Activated T-cell treated with anti-CD3 and anti-CD28 coated beads, Interleukin-2, amount 50 U/mL, for 4 hours (primary cell): ENCODE measurements at regions not wholly inside any gene's neighbourhood (a gene's known extent, or its start where the extent isn't known, plus 50 kb on each side); places are given as distances from the start of the nearest gene placed in this dataset.

Source experiments
- ATAC-seq, 2 donors: fragments of 200-7000 bp; cut with Tn5 transposase; one replicate each; pipeline ENCODE4 v1.10.0; 2021
- DNase-seq: peaks from one replicate; pipeline ENCODE4 v3.0.0-alpha.2; 2020
- H3K27me3 Mint-ChIP-seq: one replicate; pipeline ENCODE4 v1.8.0; 2021; ENCODE audit warnings: low read depth, mixed read lengths
- H3K36me3 Mint-ChIP-seq: one replicate; pipeline ENCODE4 v1.8.0; 2022; ENCODE audit warnings: mixed read lengths; ENCODE audit not compliant: insufficient read depth
- H3K4me1 Mint-ChIP-seq: one replicate; pipeline ENCODE4 v1.8.0; 2021; ENCODE audit warnings: low read depth, mixed read lengths
- H3K4me3 Mint-ChIP-seq: one replicate; pipeline ENCODE4 v1.8.0; 2021; ENCODE audit warnings: mild to moderate bottlenecking, moderate library complexity, mixed read lengths
- H3K9me3 Mint-ChIP-seq: one replicate; pipeline ENCODE4 v1.8.0; 2021; ENCODE audit warnings: mixed read lengths

- ATAC-seq, result no peak
- Mint-ChIP-seq H3K27me3 (no peaks in the 10 kb centered on the region), H3K36me3 (no peaks in the 10 kb centered on the region), H3K4me3 (no peak overlapping the region), H3K4me1 (no peaks in the 10 kb centered on the region), H3K9me3 (peaks cover 3% of the 10 kb centered on the region)
- DNase-seq, result no peak
Measured at GRCh38 chr9:23496489-23497136, 329.4 kb downstream of the ELAVL2 start.

GRCh38 chr9:23497137-23497504 is 328.9 kb downstream of the ELAVL2 start:
- H3K4me1 Mint-ChIP-seq, result no peaks in the 10 kb centered on the region
- no peaks in the 10 kb centered on the region for H3K36me3 Mint-ChIP-seq
- H3K4me3 Mint-ChIP-seq, result no peak overlapping the region
- no peaks in the 10 kb centered on the region for H3K27me3 Mint-ChIP-seq
- DNase-seq (no peak), ATAC-seq (no peak)
- peaks cover 4% of the 10 kb centered on the region for H3K9me3 Mint-ChIP-seq

GRCh38 chr9:23502004-23502403 is 324.0 kb downstream of the ELAVL2 start:
- DNase-seq, result no peak
- no peaks in the 10 kb centered on the region for H3K4me1 Mint-ChIP-seq
- H3K36me3 Mint-ChIP-seq, result no peaks in the 10 kb centered on the region
- no peaks in the 10 kb centered on the region for H3K27me3 Mint-ChIP-seq
- H3K4me3 Mint-ChIP-seq, result no peak overlapping the region
- peaks cover 8% of the 10 kb centered on the region for H3K9me3 Mint-ChIP-seq
- ATAC-seq, result no peak

GRCh38 chr9:23522952-23523351 is 303.1 kb downstream of the ELAVL2 start:
- no peaks in the 10 kb centered on the region for H3K27me3 Mint-ChIP-seq
- DNase-seq (no peak), ATAC-seq (no peak)
- H3K36me3 Mint-ChIP-seq, result no peaks in the 10 kb centered on the region
- H3K4me3 Mint-ChIP-seq, result no peak overlapping the region
- H3K4me1 Mint-ChIP-seq, result no peaks in the 10 kb centered on the region
- peaks cover 3% of the 10 kb centered on the region for H3K9me3 Mint-ChIP-seq

GRCh38 chr9:23524607-23525155 is 301.4 kb downstream of the ELAVL2 start:
- DNase-seq, result no peak
- no peak for ATAC-seq
- Mint-ChIP-seq H3K4me3 (no peak overlapping the region), H3K27me3 (no peaks in the 10 kb centered on the region), H3K4me1 (no peaks in the 10 kb centered on the region), H3K9me3 (peaks cover 3% of the 10 kb centered on the region), H3K36me3 (no peaks in the 10 kb centered on the region)

- Mint-ChIP-seq H3K9me3 (peaks cover 3% of the 10 kb centered on the region), H3K27me3 (no peaks in the 10 kb centered on the region), H3K4me1 (no peaks in the 10 kb centered on the region), H3K4me3 (no peak overlapping the region), H3K36me3 (no peaks in the 10 kb centered on the region)
- ATAC-seq (no peak), DNase-seq (no peak)
Measured at GRCh38 chr9:23526806-23527205, 299.2 kb downstream of the ELAVL2 start.

GRCh38 chr9:23532282-23532681 is 293.8 kb downstream of the ELAVL2 start:
- no peaks in the 10 kb centered on the region for H3K9me3 Mint-ChIP-seq
- ATAC-seq (no peak), DNase-seq (no peak)
- H3K36me3 Mint-ChIP-seq, result no peaks in the 10 kb centered on the region
- H3K27me3 Mint-ChIP-seq, result peaks cover 4% of the 10 kb centered on the region
- H3K4me1 Mint-ChIP-seq, result no peaks in the 10 kb centered on the region
- no peak overlapping the region for H3K4me3 Mint-ChIP-seq

- Mint-ChIP-seq H3K4me1 (peaks cover 3% of the 10 kb centered on the region), H3K9me3 (peaks cover 3% of the 10 kb centered on the region), H3K27me3 (peaks cover 6% of the 10 kb centered on the region), H3K4me3 (no peak overlapping the region), H3K36me3 (no peaks in the 10 kb centered on the region)
- no peak for ATAC-seq
- no peak for DNase-seq
Measured at GRCh38 chr9:23537192-23538066, 288.6 kb downstream of the ELAVL2 start.

- no peak overlapping the region for H3K4me3 Mint-ChIP-seq
- peaks cover 6% of the 10 kb centered on the region for H3K27me3 Mint-ChIP-seq
- ATAC-seq (no peak), DNase-seq (no peak)
- H3K36me3 Mint-ChIP-seq, result no peaks in the 10 kb centered on the region
- H3K4me1 Mint-ChIP-seq, result peaks cover 3% of the 10 kb centered on the region
- H3K9me3 Mint-ChIP-seq, result peaks cover 3% of the 10 kb centered on the region
Measured at GRCh38 chr9:23538067-23538402, 288.0 kb downstream of the ELAVL2 start.

- Mint-ChIP-seq H3K4me1 (peaks cover 3% of the 10 kb centered on the region), H3K4me3 (no peak overlapping the region), H3K27me3 (peaks cover 6% of the 10 kb centered on the region), H3K36me3 (no peaks in the 10 kb centered on the region), H3K9me3 (peaks cover 3% of the 10 kb centered on the region)
- no peak for ATAC-seq
- no peak for DNase-seq
Measured at GRCh38 chr9:23538461-23539003, 287.5 kb downstream of the ELAVL2 start.

GRCh38 chr9:23539311-23539710 is 286.7 kb downstream of the ELAVL2 start:
- peaks cover 3% of the 10 kb centered on the region for H3K4me1 Mint-ChIP-seq
- H3K4me3 Mint-ChIP-seq, result no peak overlapping the region
- no peaks in the 10 kb centered on the region for H3K36me3 Mint-ChIP-seq
- DNase-seq (no peak), ATAC-seq (no peak)
- peaks cover 3% of the 10 kb centered on the region for H3K9me3 Mint-ChIP-seq
- H3K27me3 Mint-ChIP-seq, result peaks cover 6% of the 10 kb centered on the region

GRCh38 chr9:23541976-23542375 is 284.1 kb downstream of the ELAVL2 start:
- ATAC-seq (no peak), DNase-seq (no peak)
- peaks cover 3% of the 10 kb centered on the region for H3K4me1 Mint-ChIP-seq
- peaks cover 7% of the 10 kb centered on the region for H3K9me3 Mint-ChIP-seq
- H3K27me3 Mint-ChIP-seq, result peaks cover 5% of the 10 kb centered on the region
- H3K36me3 Mint-ChIP-seq, result no peaks in the 10 kb centered on the region
- no peak overlapping the region for H3K4me3 Mint-ChIP-seq

- ATAC-seq, result no peak
- Mint-ChIP-seq H3K9me3 (peaks cover 7% of the 10 kb centered on the region), H3K27me3 (no peaks in the 10 kb centered on the region), H3K4me1 (peaks cover 3% of the 10 kb centered on the region), H3K4me3 (no peak overlapping the region), H3K36me3 (no peaks in the 10 kb centered on the region)
- DNase-seq, result no peak
Measured at GRCh38 chr9:23542438-23542837, 283.6 kb downstream of the ELAVL2 start.

- H3K9me3 Mint-ChIP-seq, result peaks cover 8% of the 10 kb centered on the region
- DNase-seq (no peak), ATAC-seq (no peak)
- H3K27me3 Mint-ChIP-seq, result no peaks in the 10 kb centered on the region
- no peak overlapping the region for H3K4me3 Mint-ChIP-seq
- no peaks in the 10 kb centered on the region for H3K36me3 Mint-ChIP-seq
- H3K4me1 Mint-ChIP-seq, result peaks cover 2% of the 10 kb centered on the region
Measured at GRCh38 chr9:23542927-23543326, 283.1 kb downstream of the ELAVL2 start.

GRCh38 chr9:23543419-23543818 is 282.6 kb downstream of the ELAVL2 start:
- Mint-ChIP-seq H3K4me3 (no peak overlapping the region), H3K36me3 (no peaks in the 10 kb centered on the region), H3K9me3 (peaks cover 10% of the 10 kb centered on the region), H3K27me3 (no peaks in the 10 kb centered on the region), H3K4me1 (no peaks in the 10 kb centered on the region)
- DNase-seq (no peak), ATAC-seq (no peak)
